ENCODE measurements at regions not wholly inside any gene's neighbourhood (a gene's known extent, or its start where the extent isn't known, plus 50 kb on each side); places are given as distances from the start of the nearest gene placed in this dataset.

GRCh38 chr10:33484787-33485186, 150.3 kb upstream of the NRP1 start:
- no peaks in the 10 kb centered on the region for H3K79me1 ChIP-seq (replicated peaks; ENCODE audit: low read length, poor library complexity, severe bottlenecking)
- no peak overlapping the region for H3K27ac ChIP-seq (ENCODE audit: low read length, poor library complexity, severe bottlenecking)
- no peak overlapping the region for H4K91ac ChIP-seq (ENCODE audit: low read length)
- no peak overlapping the region for H2BK12ac ChIP-seq (ENCODE audit: low read length in 2 of 2)
- peak overlapping the region; percentile 4 for H3K9ac ChIP-seq (ENCODE audit: low read length)
- H4K8ac ChIP-seq (ENCODE audit: low read length), result no peak overlapping the region
- H3K18ac ChIP-seq (ENCODE audit: low read depth in 1 of 2, low read length in 2 of 2), result no peak overlapping the region
- H3K23ac ChIP-seq (ENCODE audit: low read length in 2 of 2), result no peak overlapping the region
- no peak overlapping the region for H2BK15ac ChIP-seq (ENCODE audit: low read depth, poor library complexity, severe bottlenecking)
- no peak overlapping the region for H2BK5ac ChIP-seq (ENCODE audit: low read depth, low read length, poor library complexity, severe bottlenecking)
- peak; percentile 75 for DNase-seq
- H3K4ac ChIP-seq (ENCODE audit: low read depth in 1 of 2, low read length in 2 of 2), result no peak overlapping the region
- H3K4me3 ChIP-seq (ENCODE audit: insufficient read depth in 1 of 2, low read depth in 1 of 2, low read length in 2 of 2), result no peak overlapping the region
- H3K14ac ChIP-seq (ENCODE audit: low read length in 2 of 2), result no peak overlapping the region
- H2AK5ac ChIP-seq (ENCODE audit: low read length, severe bottlenecking), result no peak overlapping the region
- H3K4me2 ChIP-seq (ENCODE audit: low read length, poor library complexity, severe bottlenecking), result no peak overlapping the region
- H3K27me3 ChIP-seq (ENCODE audit: control insufficient read depth in 1 of 2, insufficient read depth in 1 of 2, low read length in 2 of 2), result no peaks in the 10 kb centered on the region
- no peaks in the 10 kb centered on the region for H3K36me3 ChIP-seq (ENCODE audit: control insufficient read depth in 1 of 2, insufficient read depth in 2 of 2, low read depth in 1 of 2, low read length in 2 of 2)
- WGBS, result 76% methylated on average over 2 of the region's 2 CpGs
- no peak overlapping the region for H2AFZ ChIP-seq (ENCODE audit: low read depth, low read length)
- H3K9me3 ChIP-seq (ENCODE audit: control insufficient read depth, low read length), result no peaks in the 10 kb centered on the region
- H3K4me1 ChIP-seq (ENCODE audit: control insufficient read depth, insufficient read depth, low read depth, low read length), result no peaks in the 10 kb centered on the region
- no peak overlapping the region for H2BK120ac ChIP-seq (ENCODE audit: low read depth, low read length)

- Histone ChIP-seq H3K9me3 (ENCODE audit: control insufficient read depth, low read length) (no peaks in the 10 kb centered on the region), H3K27me3 (ENCODE audit: control insufficient read depth in 1 of 2, insufficient read depth in 1 of 2, low read length in 2 of 2) (no peaks in the 10 kb centered on the region), H3K36me3 (ENCODE audit: control insufficient read depth in 1 of 2, insufficient read depth in 2 of 2, low read depth in 1 of 2, low read length in 2 of 2) (no peaks in the 10 kb centered on the region), H2BK15ac (ENCODE audit: low read depth, poor library complexity, severe bottlenecking) (no peak overlapping the region), H3K79me1 (replicated peaks; ENCODE audit: low read length, poor library complexity, severe bottlenecking) (no peaks in the 10 kb centered on the region), H3K4me2 (ENCODE audit: low read length, poor library complexity, severe bottlenecking) (no peak overlapping the region), H4K91ac (ENCODE audit: low read length) (no peak overlapping the region), H3K4me1 (ENCODE audit: control insufficient read depth, insufficient read depth, low read depth, low read length) (no peaks in the 10 kb centered on the region), H3K4me3 (ENCODE audit: insufficient read depth in 1 of 2, low read depth in 1 of 2, low read length in 2 of 2) (no peak overlapping the region), H4K8ac (ENCODE audit: low read length) (no peak overlapping the region), H3K4ac (ENCODE audit: low read depth in 1 of 2, low read length in 2 of 2) (no peak overlapping the region), H2BK12ac (ENCODE audit: low read length in 2 of 2) (peak overlapping the region in 1 of 2 experiments; percentile 1), H2BK120ac (ENCODE audit: low read depth, low read length) (no peak overlapping the region), H2AFZ (ENCODE audit: low read depth, low read length) (no peak overlapping the region), H3K18ac (ENCODE audit: low read depth in 1 of 2, low read length in 2 of 2) (no peak overlapping the region), H3K14ac (ENCODE audit: low read length in 2 of 2) (no peak overlapping the region), H3K27ac (ENCODE audit: low read length, poor library complexity, severe bottlenecking) (no peak overlapping the region), H3K9ac (ENCODE audit: low read length) (no peak overlapping the region), H2BK5ac (ENCODE audit: low read depth, low read length, poor library complexity, severe bottlenecking) (no peak overlapping the region), H2AK5ac (ENCODE audit: low read length, severe bottlenecking) (no peak overlapping the region), H3K23ac (ENCODE audit: low read length in 2 of 2) (no peak overlapping the region)
- WGBS, result 77% methylated on average over 3 of the region's 3 CpGs
- no peak for DNase-seq
These were observed 149.3 kb upstream of the NRP1 start for GRCh38 chr10:33483816-33484190.

- H4K8ac ChIP-seq (ENCODE audit: low read length), result no peak overlapping the region
- no peaks in the 10 kb centered on the region for H3K27me3 ChIP-seq (ENCODE audit: control insufficient read depth in 1 of 2, insufficient read depth in 1 of 2, low read length in 2 of 2)
- no peak overlapping the region for H4K91ac ChIP-seq (ENCODE audit: low read length)
- H3K23ac ChIP-seq (ENCODE audit: low read length in 2 of 2), result no peak overlapping the region
- H2BK12ac ChIP-seq (ENCODE audit: low read length in 2 of 2), result no peak overlapping the region
- no peak overlapping the region for H3K9ac ChIP-seq (ENCODE audit: low read length)
- no peak overlapping the region for H3K27ac ChIP-seq (ENCODE audit: low read length, poor library complexity, severe bottlenecking)
- no peaks in the 10 kb centered on the region for H3K36me3 ChIP-seq (ENCODE audit: control insufficient read depth in 1 of 2, insufficient read depth in 2 of 2, low read depth in 1 of 2, low read length in 2 of 2)
- no peak overlapping the region for H3K14ac ChIP-seq (ENCODE audit: low read length in 2 of 2)
- no peak overlapping the region for H2AK5ac ChIP-seq (ENCODE audit: low read length, severe bottlenecking)
- H2BK15ac ChIP-seq (ENCODE audit: low read depth, poor library complexity, severe bottlenecking), result no peak overlapping the region
- no peak overlapping the region for H2BK120ac ChIP-seq (ENCODE audit: low read depth, low read length)
- no peaks in the 10 kb centered on the region for H3K4me1 ChIP-seq (ENCODE audit: control insufficient read depth, insufficient read depth, low read depth, low read length)
- H3K79me1 ChIP-seq (replicated peaks; ENCODE audit: low read length, poor library complexity, severe bottlenecking), result no peaks in the 10 kb centered on the region
- H3K18ac ChIP-seq (ENCODE audit: low read depth in 1 of 2, low read length in 2 of 2), result no peak overlapping the region
- WGBS, result 60% methylated on average over 5 of the region's 5 CpGs
- H3K4ac ChIP-seq (ENCODE audit: low read depth in 1 of 2, low read length in 2 of 2), result no peak overlapping the region
- no peak overlapping the region for H2BK5ac ChIP-seq (ENCODE audit: low read depth, low read length, poor library complexity, severe bottlenecking)
- H2AFZ ChIP-seq (ENCODE audit: low read depth, low read length), result no peak overlapping the region
- H3K4me2 ChIP-seq (ENCODE audit: low read length, poor library complexity, severe bottlenecking), result no peak overlapping the region
- H3K9me3 ChIP-seq (ENCODE audit: control insufficient read depth, low read length), result no peaks in the 10 kb centered on the region
- no peak for DNase-seq
- H3K4me3 ChIP-seq (ENCODE audit: insufficient read depth in 1 of 2, low read depth in 1 of 2, low read length in 2 of 2), result no peak overlapping the region
These were observed 148.8 kb upstream of the NRP1 start for GRCh38 chr10:33483124-33483815.

- Histone ChIP-seq H3K27ac (ENCODE audit: low read length, poor library complexity, severe bottlenecking) (no peak overlapping the region), H2AK5ac (ENCODE audit: low read length, severe bottlenecking) (no peak overlapping the region), H3K4me2 (ENCODE audit: low read length, poor library complexity, severe bottlenecking) (no peak overlapping the region), H3K4me3 (ENCODE audit: insufficient read depth in 1 of 2, low read depth in 1 of 2, low read length in 2 of 2) (no peak overlapping the region), H3K36me3 (ENCODE audit: control insufficient read depth in 1 of 2, insufficient read depth in 2 of 2, low read depth in 1 of 2, low read length in 2 of 2) (no peaks in the 10 kb centered on the region), H3K79me1 (replicated peaks; ENCODE audit: low read length, poor library complexity, severe bottlenecking) (no peaks in the 10 kb centered on the region), H2BK12ac (ENCODE audit: low read length in 2 of 2) (no peak overlapping the region), H3K9me3 (ENCODE audit: control insufficient read depth, low read length) (no peaks in the 10 kb centered on the region), H3K14ac (ENCODE audit: low read length in 2 of 2) (no peak overlapping the region), H3K27me3 (ENCODE audit: control insufficient read depth in 1 of 2, insufficient read depth in 1 of 2, low read length in 2 of 2) (no peaks in the 10 kb centered on the region), H3K4me1 (ENCODE audit: control insufficient read depth, insufficient read depth, low read depth, low read length) (no peaks in the 10 kb centered on the region), H3K23ac (ENCODE audit: low read length in 2 of 2) (no peak overlapping the region), H4K8ac (ENCODE audit: low read length) (no peak overlapping the region), H4K91ac (ENCODE audit: low read length) (no peak overlapping the region), H2BK120ac (ENCODE audit: low read depth, low read length) (no peak overlapping the region), H3K9ac (ENCODE audit: low read length) (no peak overlapping the region), H3K4ac (ENCODE audit: low read depth in 1 of 2, low read length in 2 of 2) (no peak overlapping the region), H3K18ac (ENCODE audit: low read depth in 1 of 2, low read length in 2 of 2) (no peak overlapping the region), H2BK15ac (ENCODE audit: low read depth, poor library complexity, severe bottlenecking) (no peak overlapping the region), H2BK5ac (ENCODE audit: low read depth, low read length, poor library complexity, severe bottlenecking) (no peak overlapping the region), H2AFZ (ENCODE audit: low read depth, low read length) (no peak overlapping the region)
- no peak for DNase-seq
- 97% methylated on average over 5 of the region's 5 CpGs for WGBS
These were observed 148.0 kb upstream of the NRP1 start for GRCh38 chr10:33482486-33482885.

All from mesenchymal stem cell (in vitro differentiated cells and primary cell).